Calu3 (cell line): ENCODE measurements at regions not wholly inside any gene's neighbourhood (a gene's known extent, or its start where the extent isn't known, plus 50 kb on each side); places are given as distances from the start of the nearest gene placed in this dataset.
"Not testable (repeated sequence)": the region's sequence is repeated elsewhere in the genome, so short reads cannot be mapped to it uniquely, and the experiment has no call there.

Experiments
- BruUV-seq: library from RNA; stranded (reverse); fragments of 400-500 nt; replicated peaks from 2 replicates; lab custom pipeline; 2021; lab: Mats Ljungman, UMichigan
- CTCF ChIA-PET: fragments of 300-600 bp; sonication (Branson Sonifier 250); formaldehyde crosslinking; loops from one replicate; lab custom pipeline; 2022; ENCODE audit warnings: antibody characterized with exemption; lab: Charles Lee
- DNase-seq: peaks from one replicate; pipeline ENCODE4 v3.0.0; 2022
- H3K27ac Mint-ChIP-seq: one replicate; pipeline ENCODE4 v1.8.0; 2022; ENCODE audit warnings: mixed read lengths; ENCODE audit not compliant: unreplicated experiment
- H3K27me3 Mint-ChIP-seq: one replicate; pipeline ENCODE4 v1.8.0; 2022; ENCODE audit warnings: mixed read lengths; ENCODE audit not compliant: unreplicated experiment
- H3K36me3 Mint-ChIP-seq: one replicate; pipeline ENCODE4 v1.8.0; 2022; ENCODE audit warnings: mild to moderate bottlenecking, moderate library complexity, mixed read lengths; ENCODE audit not compliant: insufficient read depth, unreplicated experiment
- H3K4me1 Mint-ChIP-seq: one replicate; pipeline ENCODE4 v1.8.0; 2022; ENCODE audit warnings: mild to moderate bottlenecking, low read depth, mixed read lengths; ENCODE audit not compliant: unreplicated experiment
- H3K4me3 Mint-ChIP-seq: one replicate; pipeline ENCODE4 v1.8.0; 2022; ENCODE audit warnings: mild to moderate bottlenecking, low read depth, moderate library complexity, mixed read lengths; ENCODE audit not compliant: unreplicated experiment
- H3K9me3 Mint-ChIP-seq: one replicate; pipeline ENCODE4 v1.8.0; 2022; ENCODE audit warnings: low read depth, mixed read lengths; ENCODE audit not compliant: unreplicated experiment
- intact Hi-C: fragments of 100-400 bp; cut with micrococcal nuclease; formaldehyde crosslinking; loops from one replicate; pipeline ENCODE4 v1.10.0; 2022; ENCODE audit not compliant: unreplicated experiment
- TF ChIP-seq, protein P1 (sequence below): fragments of 200-600 bp; IDR thresholded peaks from one replicate; pipeline ENCODE4 v1.8.0; 2022; ENCODE audit warnings: antibody characterized with exemption; ENCODE audit not compliant: unreplicated experiment

DNA sequence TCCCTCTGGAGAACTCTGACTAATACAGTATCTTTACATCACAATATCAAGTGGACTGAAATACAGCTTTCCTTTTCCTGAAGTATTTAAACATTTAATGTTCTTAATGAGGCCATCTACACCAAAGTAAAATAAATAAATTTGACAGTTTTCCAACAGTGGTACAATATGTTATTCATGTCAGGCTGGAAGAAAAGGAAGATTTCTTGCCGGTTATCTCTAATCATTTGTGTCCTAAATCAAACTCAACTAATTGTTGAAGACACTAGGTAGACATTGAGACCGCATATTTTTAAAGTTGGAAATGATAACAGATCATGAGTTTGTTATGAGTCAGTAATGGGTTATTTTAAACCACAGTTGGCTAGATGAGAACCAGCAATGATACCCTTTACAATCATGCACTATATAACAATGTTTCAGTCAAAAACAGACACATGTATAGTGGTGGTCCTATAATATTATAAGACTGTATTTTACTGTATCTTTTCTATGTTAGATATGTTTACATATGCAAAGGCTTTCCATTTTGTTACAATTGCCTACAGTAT lies 241.6 kb downstream of the LMBRD1 start:
- Mint-ChIP-seq H3K36me3 (no peaks in the 10 kb centered on the region), H3K9me3 (no peaks in the 10 kb centered on the region), H3K4me1 (no peaks in the 10 kb centered on the region), H3K4me3 (no peak overlapping the region), H3K27me3 (no peaks in the 10 kb centered on the region), H3K27ac (no peak overlapping the region)
- intact Hi-C loops = no loop called here
- CTCF ChIA-PET = no interaction called here
- no peak for DNase-seq
- TF ChIP-seq, protein P1, sequence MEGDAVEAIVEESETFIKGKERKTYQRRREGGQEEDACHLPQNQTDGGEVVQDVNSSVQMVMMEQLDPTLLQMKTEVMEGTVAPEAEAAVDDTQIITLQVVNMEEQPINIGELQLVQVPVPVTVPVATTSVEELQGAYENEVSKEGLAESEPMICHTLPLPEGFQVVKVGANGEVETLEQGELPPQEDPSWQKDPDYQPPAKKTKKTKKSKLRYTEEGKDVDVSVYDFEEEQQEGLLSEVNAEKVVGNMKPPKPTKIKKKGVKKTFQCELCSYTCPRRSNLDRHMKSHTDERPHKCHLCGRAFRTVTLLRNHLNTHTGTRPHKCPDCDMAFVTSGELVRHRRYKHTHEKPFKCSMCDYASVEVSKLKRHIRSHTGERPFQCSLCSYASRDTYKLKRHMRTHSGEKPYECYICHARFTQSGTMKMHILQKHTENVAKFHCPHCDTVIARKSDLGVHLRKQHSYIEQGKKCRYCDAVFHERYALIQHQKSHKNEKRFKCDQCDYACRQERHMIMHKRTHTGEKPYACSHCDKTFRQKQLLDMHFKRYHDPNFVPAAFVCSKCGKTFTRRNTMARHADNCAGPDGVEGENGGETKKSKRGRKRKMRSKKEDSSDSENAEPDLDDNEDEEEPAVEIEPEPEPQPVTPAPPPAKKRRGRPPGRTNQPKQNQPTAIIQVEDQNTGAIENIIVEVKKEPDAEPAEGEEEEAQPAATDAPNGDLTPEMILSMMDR = no peak
- no TSS peak for BruUV-seq

DNA sequence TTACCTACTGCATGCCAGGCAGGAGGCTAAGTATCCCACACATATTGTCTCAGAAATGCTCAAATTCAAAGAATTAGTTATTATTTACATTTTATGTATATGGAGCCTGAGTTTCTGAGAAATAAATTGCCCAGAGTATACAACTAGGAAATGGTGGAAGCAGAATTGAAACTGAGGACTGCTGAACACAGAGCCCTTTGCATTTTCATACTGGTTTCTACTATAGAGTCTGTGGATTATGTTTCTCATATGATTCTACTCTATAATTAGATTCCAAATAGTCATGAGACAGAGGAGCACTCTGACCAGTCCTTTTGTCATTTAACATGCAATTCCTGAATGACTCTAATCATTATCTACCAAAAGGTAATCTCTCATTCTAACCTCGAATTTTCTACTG lies 254.3 kb downstream of the LMBRD1 start:
- Mint-ChIP-seq H3K4me3 (no peak overlapping the region), H3K9me3 (no peaks in the 10 kb centered on the region), H3K4me1 (no peaks in the 10 kb centered on the region), H3K36me3 (no peaks in the 10 kb centered on the region), H3K27ac (no peak overlapping the region), H3K27me3 (no peaks in the 10 kb centered on the region)
- TF ChIP-seq, protein P1 = no peak
- CTCF ChIA-PET = no interaction called here
- intact Hi-C loops = no loop called here
- no TSS peak for BruUV-seq
- DNase-seq = no peak

DNA sequence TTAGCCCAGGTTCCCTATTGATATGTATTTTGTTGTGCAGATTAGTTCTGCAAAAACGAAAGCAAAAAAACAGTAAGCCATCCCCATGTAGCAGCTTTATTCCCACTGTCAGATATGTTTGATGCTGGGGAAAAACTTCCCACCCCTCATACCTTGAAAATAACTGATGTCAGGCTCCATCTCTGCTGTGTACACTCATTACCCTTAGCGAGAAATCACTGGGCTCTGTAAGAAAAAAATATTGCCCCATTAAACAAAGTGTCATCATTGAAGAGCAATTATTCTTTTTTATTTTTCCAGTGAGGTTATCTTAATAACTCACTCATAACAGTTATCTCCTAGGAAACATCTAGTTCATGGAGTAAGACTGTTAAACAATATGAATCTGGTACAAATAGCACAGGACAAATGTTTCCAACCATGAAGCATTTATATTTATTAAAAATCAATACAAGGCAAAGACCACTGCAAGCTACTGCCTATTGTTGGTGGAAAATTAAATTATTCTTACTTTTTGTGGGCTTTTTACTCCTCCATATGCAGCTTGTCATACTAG lies 268.8 kb downstream of the LMBRD1 start:
- DNase-seq = no peak
- no peak overlapping the region for H3K27ac Mint-ChIP-seq
- H3K9me3 Mint-ChIP-seq = no peaks in the 10 kb centered on the region
- H3K27me3 Mint-ChIP-seq = no peaks in the 10 kb centered on the region
- H3K4me3 Mint-ChIP-seq = no peak overlapping the region
- intact Hi-C loops = no loop called here
- no peaks in the 10 kb centered on the region for H3K4me1 Mint-ChIP-seq
- no peaks in the 10 kb centered on the region for H3K36me3 Mint-ChIP-seq
- CTCF ChIA-PET = no interaction called here
- no TSS peak for BruUV-seq
- TF ChIP-seq, protein P1 = no peak

DNA sequence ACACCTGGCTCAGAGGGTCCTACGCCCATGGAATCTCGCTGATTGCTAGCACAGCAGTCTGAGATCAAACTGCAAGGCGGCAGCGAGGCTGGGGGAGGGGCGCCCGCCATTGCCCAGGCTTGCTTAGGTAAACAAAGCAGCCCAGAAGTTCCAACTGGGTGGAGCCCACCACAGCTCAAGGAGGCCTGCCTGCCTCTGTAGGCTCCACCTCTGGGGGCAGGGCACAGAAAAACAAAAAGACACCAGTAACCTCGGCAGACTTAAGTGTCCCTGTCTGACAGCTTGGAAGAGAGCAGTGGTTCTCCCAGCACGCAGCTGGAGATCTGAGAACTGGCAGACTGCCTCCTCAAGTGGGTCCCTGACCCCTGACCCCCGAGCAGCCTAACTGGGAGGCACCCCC lies 281.3 kb downstream of the LMBRD1 start:
- peaks cover 13% of the 10 kb centered on the region for H3K9me3 Mint-ChIP-seq
- H3K36me3 Mint-ChIP-seq, H3K4me3 Mint-ChIP-seq, intact Hi-C loops, H3K4me1 Mint-ChIP-seq, CTCF ChIA-PET, H3K27ac Mint-ChIP-seq, DNase-seq, BruUV-seq, H3K27me3 Mint-ChIP-seq: not testable (repeated sequence)

DNA sequence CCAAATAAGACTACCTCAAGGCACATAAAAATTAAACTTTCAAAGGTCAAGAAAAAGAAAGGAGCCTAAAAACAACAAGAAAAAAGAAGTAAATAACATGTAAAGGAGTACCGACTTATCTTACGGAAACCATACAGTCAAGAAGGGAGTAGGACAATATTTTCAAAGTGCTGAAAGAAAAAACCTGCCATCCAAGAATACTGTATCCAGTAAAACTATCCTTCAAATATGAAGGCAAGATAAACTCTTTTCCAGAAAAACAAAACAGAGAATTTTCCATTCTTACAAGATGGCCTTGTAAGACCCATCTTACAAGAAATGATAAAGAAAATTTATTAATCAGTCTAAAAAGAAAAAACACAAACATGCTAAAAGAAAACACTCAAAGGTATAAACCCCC lies 302.2 kb downstream of the LMBRD1 start:
- CTCF ChIA-PET = no interaction called here
- Mint-ChIP-seq H3K36me3 (no peaks in the 10 kb centered on the region), H3K9me3 (peaks cover 5% of the 10 kb centered on the region), H3K27ac (no peak overlapping the region), H3K27me3 (no peaks in the 10 kb centered on the region), H3K4me3 (no peak overlapping the region), H3K4me1 (no peaks in the 10 kb centered on the region)
- BruUV-seq = no TSS peak
- TF ChIP-seq, protein P1 = no peak
- DNase-seq = no peak
- intact Hi-C loops = no loop called here
